CD14-positive monocyte (primary cell): ENCODE measurements at regions not wholly inside any gene's neighbourhood (a gene's known extent, or its start where the extent isn't known, plus 50 kb on each side); places are given as distances from the start of the nearest gene placed in this dataset.
A peak's percentile ranks its signal among the peaks of the same experiment; 100 is the strongest.

ENCODE experiments used
- DNase-seq, 3 donors: peaks; one replicate each; pipeline ENCODE4 v3.0.0-alpha.2; 2011 to 2022
- H2AFZ ChIP-seq: 2 replicates; pipeline ENCODE4 v1.6.0; 2012; ENCODE audit warnings: mild to moderate bottlenecking, low read depth, low read length, inconsistent platforms; ENCODE audit not compliant: insufficient read depth, poor library complexity, severe bottlenecking
- H3K27ac ChIP-seq, 2 donors: 1 replicate in 1 of 2; 2 replicates in 1 of 2; pipeline ENCODE4 v1.5.1; 2012 to 2013; ENCODE audit warnings: low read length in 2 of 2, control low read depth in 1 of 2, inconsistent platforms in 1 of 2, low read depth in 1 of 2, mild to moderate bottlenecking in 1 of 2
- H3K27me3 ChIP-seq, 2 donors: one replicate each; pipeline versions ENCODE4 v1.6.0 to v1.6.1; 2011 to 2013; ENCODE audit warnings: low read length in 2 of 2; ENCODE audit not compliant: control insufficient read depth in 2 of 2, insufficient read depth in 2 of 2
- H3K36me3 ChIP-seq, 2 donors: replicated peaks in 1 of 2; 1 replicate in 1 of 2; 2 replicates in 1 of 2; pipeline versions ENCODE4 v1.5.1 to v1.6.1; 2012 to 2013; ENCODE audit warnings: low read length in 2 of 2, control low read depth in 1 of 2, inconsistent platforms in 1 of 2, mild to moderate bottlenecking in 1 of 2; ENCODE audit not compliant: insufficient read depth in 2 of 2, control insufficient read depth in 1 of 2
- H3K4me1 ChIP-seq, 2 donors: 1 replicate in 1 of 2; 2 replicates in 1 of 2; pipeline versions ENCODE4 v1.5.1 to v1.6.1; 2012 to 2013; ENCODE audit warnings: low read length in 2 of 2, control low read depth in 1 of 2, inconsistent platforms in 1 of 2, mild to moderate bottlenecking in 1 of 2, moderate library complexity in 1 of 2; ENCODE audit not compliant: insufficient read depth in 2 of 2, control insufficient read depth in 1 of 2
- H3K4me2 ChIP-seq: replicated peaks from 2 replicates; pipeline ENCODE3; 2012; ENCODE audit warnings: low read length, moderate library complexity, mild to moderate bottlenecking; ENCODE audit not compliant: poor library complexity, severe bottlenecking; ENCODE audit errors: extremely low read depth
- H3K4me3 ChIP-seq, 3 experiments: fragments of 200-600 bp in 1 of 3; sonication (generic) in 1 of 3; replicated peaks in 1 of 3; 1 replicate in 2 of 3; 2 replicates in 1 of 3; pipeline ENCODE4 v1.5.1; 2011 to 2013; ENCODE audit warnings: low read length in 3 of 3, mild to moderate bottlenecking in 3 of 3, control low read depth in 2 of 3, low read depth in 2 of 3, inconsistent platforms in 1 of 3, moderate library complexity in 1 of 3
- H3K79me2 ChIP-seq: 2 replicates; pipeline ENCODE4 v1.6.0; 2012; ENCODE audit warnings: mild to moderate bottlenecking, control low read depth, inconsistent platforms, low read length, moderate library complexity; ENCODE audit not compliant: insufficient read depth
- H3K9ac ChIP-seq: 2 replicates; pipeline ENCODE4 v1.6.0; 2017; ENCODE audit warnings: low read length, mild to moderate bottlenecking; ENCODE audit not compliant: insufficient read depth, poor library complexity, severe bottlenecking
- H3K9me3 ChIP-seq, 2 donors: replicated peaks in 1 of 2; 1 replicate in 1 of 2; 2 replicates in 1 of 2; pipeline versions ENCODE4 v1.5.1 to v1.6.1; 2012 to 2013; ENCODE audit warnings: low read length in 2 of 2, control low read depth in 1 of 2; ENCODE audit not compliant: control insufficient read depth in 1 of 2, insufficient read depth in 1 of 2
- H4K20me1 ChIP-seq: 2 replicates; pipeline ENCODE4 v1.6.0; 2012; ENCODE audit warnings: mild to moderate bottlenecking, low read length, control low read depth, moderate library complexity; ENCODE audit not compliant: insufficient read depth
- H3K27ac Mint-ChIP-seq, 7 donors: one replicate each; pipeline ENCODE4 v1.8.0; 2020; ENCODE audit warnings: mild to moderate bottlenecking in 7 of 7, mixed read lengths in 7 of 7, moderate library complexity in 6 of 7, inconsistent platforms in 2 of 7
- H3K27me3 Mint-ChIP-seq, 3 donors: one replicate each; pipeline ENCODE4 v1.8.0; 2021 to 2022; ENCODE audit warnings: low read depth in 3 of 3, mild to moderate bottlenecking in 3 of 3, mixed read lengths in 3 of 3, moderate library complexity in 3 of 3, inconsistent platforms in 1 of 3
- H3K36me3 Mint-ChIP-seq, 2 donors: one replicate each; pipeline ENCODE4 v1.8.0; 2020; ENCODE audit warnings: mixed read lengths in 2 of 2, inconsistent platforms in 1 of 2, mild to moderate bottlenecking in 1 of 2
- H3K4me1 Mint-ChIP-seq: one replicate; pipeline ENCODE4 v1.8.0; 2020; ENCODE audit warnings: mild to moderate bottlenecking, mixed read lengths
- H3K4me3 Mint-ChIP-seq, 2 donors: one replicate each; pipeline ENCODE4 v1.8.0; 2020; ENCODE audit warnings: mild to moderate bottlenecking in 2 of 2, mixed read lengths in 2 of 2, moderate library complexity in 1 of 2
- H3K9me3 Mint-ChIP-seq, 7 donors: one replicate each; pipeline ENCODE4 v1.8.0; 2020 to 2022; ENCODE audit warnings: mixed read lengths in 7 of 7, mild to moderate bottlenecking in 6 of 7, moderate library complexity in 6 of 7, inconsistent platforms in 2 of 7
- WGBS: methylation state at CpG from one replicate; pipeline ENCODE4 v1.1.5; 2013; ENCODE audit warnings: missing lambda C conversion rate; ENCODE audit not compliant: insufficient coverage; 5-methylcytosine and 5-hydroxymethylcytosine counted together
- intact Hi-C, 2 donors: fragments of 100-400 bp; cut with micrococcal nuclease; formaldehyde crosslinking; loops; one replicate each; pipeline versions ENCODE4 v1.15.0 to v1.15.1; 2023
- TF ChIP-seq, protein P1 (sequence below): fragments of 200-600 bp; IDR thresholded peaks from one replicate; pipeline ENCODE4 v1.8.0; 2022; ENCODE audit warnings: antibody characterized with exemption, mild to moderate bottlenecking

DNA sequence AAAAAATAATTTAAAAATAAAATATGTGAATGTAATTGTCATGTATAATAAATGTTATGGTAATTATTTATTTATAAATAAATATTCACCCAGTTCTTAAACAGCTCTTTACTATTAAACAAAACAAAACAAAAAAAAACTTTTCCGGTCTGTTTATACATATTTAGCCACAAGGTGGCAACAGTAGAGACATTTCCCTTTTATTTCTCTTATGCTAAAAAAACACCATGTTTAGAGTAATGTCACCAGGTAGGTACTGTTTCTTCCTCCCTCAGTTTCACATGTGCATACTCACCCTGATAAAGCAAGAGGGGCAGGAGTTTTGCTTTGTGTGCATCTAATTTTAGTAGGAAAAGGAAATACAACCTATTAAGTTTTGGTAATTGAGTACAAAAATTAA lies 610.4 kb upstream of the IMPG1 start:
- no peaks in the 10 kb centered on the region for H3K79me2 ChIP-seq
- H3K4me1 Mint-ChIP-seq = no peaks in the 10 kb centered on the region
- no peaks in the 10 kb centered on the region for H4K20me1 ChIP-seq
- intact Hi-C loops = no loop called here
- TF ChIP-seq, protein P1, sequence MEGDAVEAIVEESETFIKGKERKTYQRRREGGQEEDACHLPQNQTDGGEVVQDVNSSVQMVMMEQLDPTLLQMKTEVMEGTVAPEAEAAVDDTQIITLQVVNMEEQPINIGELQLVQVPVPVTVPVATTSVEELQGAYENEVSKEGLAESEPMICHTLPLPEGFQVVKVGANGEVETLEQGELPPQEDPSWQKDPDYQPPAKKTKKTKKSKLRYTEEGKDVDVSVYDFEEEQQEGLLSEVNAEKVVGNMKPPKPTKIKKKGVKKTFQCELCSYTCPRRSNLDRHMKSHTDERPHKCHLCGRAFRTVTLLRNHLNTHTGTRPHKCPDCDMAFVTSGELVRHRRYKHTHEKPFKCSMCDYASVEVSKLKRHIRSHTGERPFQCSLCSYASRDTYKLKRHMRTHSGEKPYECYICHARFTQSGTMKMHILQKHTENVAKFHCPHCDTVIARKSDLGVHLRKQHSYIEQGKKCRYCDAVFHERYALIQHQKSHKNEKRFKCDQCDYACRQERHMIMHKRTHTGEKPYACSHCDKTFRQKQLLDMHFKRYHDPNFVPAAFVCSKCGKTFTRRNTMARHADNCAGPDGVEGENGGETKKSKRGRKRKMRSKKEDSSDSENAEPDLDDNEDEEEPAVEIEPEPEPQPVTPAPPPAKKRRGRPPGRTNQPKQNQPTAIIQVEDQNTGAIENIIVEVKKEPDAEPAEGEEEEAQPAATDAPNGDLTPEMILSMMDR = peak; percentile 13
- H3K4me3 Mint-ChIP-seq = no peak overlapping the region
- H3K27me3 Mint-ChIP-seq = no peaks in the 10 kb centered on the region
- WGBS = no CpG with 5 or more reads among the region's 1 CpG
- H2AFZ ChIP-seq = no peak overlapping the region
- no peaks in the 10 kb centered on the region for H3K9me3 ChIP-seq
- DNase-seq = no peak
- H3K4me3 ChIP-seq = no peak overlapping the region
- H3K36me3 ChIP-seq = no peaks in the 10 kb centered on the region
- H3K27ac ChIP-seq = no peak overlapping the region
- no peaks in the 10 kb centered on the region for H3K36me3 Mint-ChIP-seq
- no peak overlapping the region for H3K27ac Mint-ChIP-seq
- H3K9me3 Mint-ChIP-seq = peaks cover 0 to under 1% (median 0%) of the 10 kb centered on the region in 7 donors
- H3K9ac ChIP-seq = no peak overlapping the region
- H3K4me2 ChIP-seq = no peak overlapping the region
- H3K27me3 ChIP-seq = no peaks in the 10 kb centered on the region
- H3K4me1 ChIP-seq = no peaks in the 10 kb centered on the region

- H3K27me3 ChIP-seq = no peaks in the 10 kb centered on the region
- Mint-ChIP-seq H3K27me3 (no peaks in the 10 kb centered on the region), H3K36me3 (no peaks in the 10 kb centered on the region), H3K4me1 (no peaks in the 10 kb centered on the region), H3K4me3 (no peak overlapping the region), H3K27ac (no peak overlapping the region), H3K9me3 (no peaks in the 10 kb centered on the region)
- no peak overlapping the region for H2AFZ ChIP-seq
- intact Hi-C loops = no loop called here
- no peak overlapping the region for H3K4me3 ChIP-seq
- H3K36me3 ChIP-seq = no peaks in the 10 kb centered on the region
- no peaks in the 10 kb centered on the region for H3K4me1 ChIP-seq
- no peak for DNase-seq
- H3K79me2 ChIP-seq = no peaks in the 10 kb centered on the region
- TF ChIP-seq, protein P1 = no peak
- no peaks in the 10 kb centered on the region for H3K9me3 ChIP-seq
- H3K4me2 ChIP-seq = no peak overlapping the region
- H3K27ac ChIP-seq = no peak overlapping the region
- no peak overlapping the region for H3K9ac ChIP-seq
- H4K20me1 ChIP-seq = no peaks in the 10 kb centered on the region
Observed at GRCh38 chr6:76681781-76682180, 609.3 kb upstream of the IMPG1 start.
